Neural progenitor cell (in vitro differentiated cells): ENCODE measurements at regions not wholly inside any gene's neighbourhood (a gene's known extent, or its start where the extent isn't known, plus 50 kb on each side); places are given as distances from the start of the nearest gene placed in this dataset.

Experiments
- DNase-seq: peaks from one replicate; pipeline ENCODE4 v3.0.0-alpha.2; 2016; ENCODE audit warnings: low spot score
- H2AFZ ChIP-seq: fragments of 200-600 bp; sonication (generic); replicated peaks from 2 replicates; pipeline ENCODE4 v1.6.1; 2016; ENCODE audit warnings: antibody characterized with exemption
- H3F3A ChIP-seq: fragments of 200-600 bp; sonication (generic); 2 replicates; pipeline ENCODE4 v1.6.1; 2016; ENCODE audit warnings: antibody characterized with exemption, low read depth
- H3K27ac ChIP-seq: fragments of 200-600 bp; sonication (generic); 2 replicates; pipeline ENCODE4 v1.5.1; 2016; ENCODE audit warnings: mild to moderate bottlenecking
- H3K27me3 ChIP-seq: fragments of 200-600 bp; sonication (generic); 2 replicates; pipeline ENCODE4 v1.6.1; 2016; ENCODE audit warnings: mild to moderate bottlenecking, moderate library complexity
- H3K36me3 ChIP-seq: fragments of 200-600 bp; sonication (generic); 2 replicates; pipeline ENCODE4 v1.5.1; 2016
- H3K4me1 ChIP-seq: fragments of 200-600 bp; sonication (generic); 2 replicates; pipeline ENCODE4 v1.6.1; 2016; ENCODE audit warnings: mixed run types
- H3K4me2 ChIP-seq: fragments of 200-600 bp; sonication (generic); 2 replicates; pipeline ENCODE4 v1.6.1; 2016
- H3K4me3 ChIP-seq: fragments of 200-600 bp; sonication (generic); 2 replicates; pipeline ENCODE4 v1.5.1; 2016
- H3K79me2 ChIP-seq: fragments of 200-600 bp; sonication (generic); 2 replicates; pipeline ENCODE4 v1.6.1; 2016; ENCODE audit warnings: low read depth
- H3K9ac ChIP-seq: fragments of 200-600 bp; sonication (generic); 2 replicates; pipeline ENCODE4 v1.6.1; 2016
- H3K9me3 ChIP-seq: fragments of 200-600 bp; sonication (generic); 2 replicates; pipeline ENCODE4 v1.5.1; 2016; ENCODE audit warnings: low read depth
- H4K20me1 ChIP-seq: fragments of 200-600 bp; sonication (generic); 2 replicates; pipeline ENCODE4 v1.6.1; 2016; ENCODE audit warnings: low read depth
- H3K27ac Mint-ChIP-seq: 3 replicates; pipeline ENCODE4 v1.8.0; 2021; ENCODE audit warnings: mixed read lengths
- H3K27me3 Mint-ChIP-seq: 2 replicates; pipeline ENCODE4 v1.8.0; 2022; ENCODE audit warnings: low read depth, mild to moderate bottlenecking, inconsistent platforms, moderate library complexity, mixed read lengths; ENCODE audit not compliant: insufficient read depth
- H3K36me3 Mint-ChIP-seq: 3 replicates; pipeline ENCODE4 v1.8.0; 2021; ENCODE audit warnings: mixed read lengths
- H3K4me1 Mint-ChIP-seq: 3 replicates; pipeline ENCODE4 v1.8.0; 2021; ENCODE audit warnings: mixed read lengths
- H3K4me3 Mint-ChIP-seq: 3 replicates; pipeline ENCODE4 v1.8.0; 2021; ENCODE audit warnings: mild to moderate bottlenecking, moderate library complexity, mixed read lengths
- H3K9me3 Mint-ChIP-seq: 3 replicates; pipeline ENCODE4 v1.8.0; 2020; ENCODE audit warnings: mixed read lengths
- CTCF ChIP-seq: fragments of 200-600 bp; sonication (generic); IDR thresholded peaks from 2 replicates; pipeline ENCODE4 v1.5.1; 2017; ENCODE audit warnings: antibody characterized with exemption, mild to moderate bottlenecking
- EZH2 ChIP-seq: fragments of 200-600 bp; sonication (generic); IDR thresholded peaks from 2 replicates; pipeline ENCODE4 v1.6.1; 2017; ENCODE audit warnings: antibody characterized with exemption, mild to moderate bottlenecking, moderate library complexity
- EZH2phosphoT487 ChIP-seq: fragments of 200-600 bp; sonication (generic); IDR thresholded peaks from 2 replicates; pipeline ENCODE4 v1.6.1; 2017; ENCODE audit warnings: antibody characterized with exemption

- Histone ChIP-seq H3K9me3 (peaks cover 4% of the 10 kb centered on the region), H2AFZ (no peak overlapping the region), H3F3A (no peaks in the 10 kb centered on the region), H3K27me3 (no peaks in the 10 kb centered on the region), H3K27ac (no peak overlapping the region), H3K4me2 (no peak overlapping the region), H3K79me2 (no peaks in the 10 kb centered on the region), H4K20me1 (no peaks in the 10 kb centered on the region), H3K36me3 (no peaks in the 10 kb centered on the region), H3K4me3 (no peak overlapping the region), H3K4me1 (peaks cover 8% of the 10 kb centered on the region), H3K9ac (no peak overlapping the region)
- Mint-ChIP-seq H3K36me3 (no peaks in the 10 kb centered on the region), H3K4me1 (peaks cover 11% of the 10 kb centered on the region), H3K9me3 (peaks cover 14% of the 10 kb centered on the region), H3K27ac (no peak overlapping the region), H3K27me3 (peaks cover 4% of the 10 kb centered on the region), H3K4me3 (no peak overlapping the region)
- no peak for TF ChIP-seq CTCF
- TF ChIP-seq EZH2phosphoT487 = no peak
- TF ChIP-seq EZH2 = no peak
- no peak for DNase-seq
Measured at GRCh38 chr11:12315024-12315423, 62.3 kb upstream of the PARVA start.

- H4K20me1 ChIP-seq = no peaks in the 10 kb centered on the region
- Mint-ChIP-seq H3K27ac (no peak overlapping the region), H3K4me1 (peaks cover 18% of the 10 kb centered on the region), H3K27me3 (peaks cover 4% of the 10 kb centered on the region), H3K9me3 (peaks cover 14% of the 10 kb centered on the region), H3K4me3 (no peak overlapping the region), H3K36me3 (no peaks in the 10 kb centered on the region)
- H2AFZ ChIP-seq = no peak overlapping the region
- H3K27me3 ChIP-seq = no peaks in the 10 kb centered on the region
- no peak overlapping the region for H3K27ac ChIP-seq
- H3K9ac ChIP-seq = no peak overlapping the region
- no peaks in the 10 kb centered on the region for H3K79me2 ChIP-seq
- H3F3A ChIP-seq = no peaks in the 10 kb centered on the region
- peaks cover 8% of the 10 kb centered on the region for H3K4me1 ChIP-seq
- peaks cover 4% of the 10 kb centered on the region for H3K9me3 ChIP-seq
- DNase-seq = no peak
- H3K4me3 ChIP-seq = no peak overlapping the region
- no peaks in the 10 kb centered on the region for H3K36me3 ChIP-seq
- TF ChIP-seq EZH2 (no peak), CTCF (no peak), EZH2phosphoT487 (no peak)
- no peak overlapping the region for H3K4me2 ChIP-seq
Measured at GRCh38 chr11:12316432-12316831, 60.9 kb upstream of the PARVA start.

GRCh38 chr11:12318791-12319438, 58.5 kb upstream of the PARVA start:
- peaks cover 5% of the 10 kb centered on the region for H3K27me3 Mint-ChIP-seq
- DNase-seq = no peak
- no peak overlapping the region for H3K27ac Mint-ChIP-seq
- peaks cover 14% of the 10 kb centered on the region for H3K9me3 Mint-ChIP-seq
- Histone ChIP-seq H4K20me1 (no peaks in the 10 kb centered on the region), H2AFZ (peak overlapping the region; percentile 95), H3K9me3 (peaks cover 4% of the 10 kb centered on the region), H3K4me1 (peaks cover 8% of the 10 kb centered on the region), H3K27ac (no peak overlapping the region), H3K36me3 (no peaks in the 10 kb centered on the region), H3K9ac (no peak overlapping the region), H3K4me2 (no peak overlapping the region), H3F3A (no peaks in the 10 kb centered on the region), H3K27me3 (no peaks in the 10 kb centered on the region), H3K4me3 (no peak overlapping the region), H3K79me2 (no peaks in the 10 kb centered on the region)
- H3K4me3 Mint-ChIP-seq = no peak overlapping the region
- no peak for TF ChIP-seq CTCF
- no peak for TF ChIP-seq EZH2phosphoT487
- TF ChIP-seq EZH2 = no peak
- peaks cover 18% of the 10 kb centered on the region for H3K4me1 Mint-ChIP-seq
- H3K36me3 Mint-ChIP-seq = no peaks in the 10 kb centered on the region
